ENCODE measurements at regions not wholly inside any gene's neighbourhood (a gene's known extent, or its start where the extent isn't known, plus 50 kb on each side); places are given as distances from the start of the nearest gene placed in this dataset.

- no peak overlapping the region for H3K27ac ChIP-seq
- ATAC-seq: no peak
Observed at GRCh38 chr20:61146023-61146422, 106.0 kb upstream of the CDH4 start.

GRCh38 chr20:61149636-61150035 is 102.4 kb upstream of the CDH4 start:
- 78 to 84% methylated on average over 5 of the region's 5 CpGs for WGBS, 2 donors
- Histone ChIP-seq H3K27me3 (peaks cover 0 to 21% (median 6%) of the 10 kb centered on the region in 7 donors), H3K4me1 (no peaks in the 10 kb centered on the region), H3K36me3 (no peaks in the 10 kb centered on the region), H3K27ac (no peak overlapping the region), H3K4me3 (no peak overlapping the region), H3K9me3 (peaks cover 0 to 10% (median 0%) of the 10 kb centered on the region in 11 donors)
- intact Hi-C loops (cut with DNase I): no loop called here
- ATAC-seq: no peak
- no peak for DNase-seq
- no peak for TF ChIP-seq CTCF (IDR thresholded peaks at IDR 0.05)

More at GRCh38 chr20:61146023-61146422, 106.0 kb upstream of the CDH4 start:
- intact Hi-C loops (cut with DNase I): no loop called here
- WGBS, 2 donors: 60 to 65% methylated on average over 4 of the region's 4 CpGs
- no peak overlapping the region for H3K4me3 ChIP-seq
- TF ChIP-seq CTCF (IDR thresholded peaks at IDR 0.05): no peak
- peaks cover 0 to 26% (median 3%) of the 10 kb centered on the region in 11 donors for H3K9me3 ChIP-seq
- peaks cover 0 to 14% (median 4%) of the 10 kb centered on the region in 7 donors for H3K27me3 ChIP-seq
- H3K4me1 ChIP-seq: no peaks in the 10 kb centered on the region
- H3K36me3 ChIP-seq: no peaks in the 10 kb centered on the region
- DNase-seq: no peak

- Histone ChIP-seq H3K36me3 (no peaks in the 10 kb centered on the region), H3K4me3 (no peak overlapping the region), H3K9me3 (no peaks in the 10 kb centered on the region), H3K27ac (no peak overlapping the region), H3K27me3 (peaks cover 0 to 44% (median 13%) of the 10 kb centered on the region in 7 donors), H3K4me1 (no peaks in the 10 kb centered on the region)
- no peak for TF ChIP-seq CTCF (IDR thresholded peaks at IDR 0.05)
- ATAC-seq (no peak), DNase-seq (no peak)
- 88 to 90% methylated on average over 8 of the region's 8 CpGs for WGBS, 2 donors
- intact Hi-C loops (cut with DNase I): no loop called here
Observed at GRCh38 chr20:61157301-61157700, 94.8 kb upstream of the CDH4 start.

GRCh38 chr20:61159957-61160686 is 91.9 kb upstream of the CDH4 start:
- 40 to 50% methylated on average over 17 of the region's 17 CpGs for WGBS, 2 donors
- ATAC-seq: no peak
- no peaks in the 10 kb centered on the region for H3K4me1 ChIP-seq
- no peak overlapping the region for H3K4me3 ChIP-seq
- no peak for TF ChIP-seq CTCF (IDR thresholded peaks at IDR 0.05)
- no peak overlapping the region for H3K27ac ChIP-seq
- peaks cover 0 to 44% (median 21%) of the 10 kb centered on the region in 7 donors for H3K27me3 ChIP-seq
- no peaks in the 10 kb centered on the region for H3K9me3 ChIP-seq
- intact Hi-C loops (cut with DNase I): no loop called here
- H3K36me3 ChIP-seq: no peaks in the 10 kb centered on the region
- no peak for DNase-seq

All from heart right ventricle (tissue), 16 donors.